ENCODE measurements at regions not wholly inside any gene's neighbourhood (a gene's known extent, or its start where the extent isn't known, plus 50 kb on each side); places are given as distances from the start of the nearest gene placed in this dataset.

DNA sequence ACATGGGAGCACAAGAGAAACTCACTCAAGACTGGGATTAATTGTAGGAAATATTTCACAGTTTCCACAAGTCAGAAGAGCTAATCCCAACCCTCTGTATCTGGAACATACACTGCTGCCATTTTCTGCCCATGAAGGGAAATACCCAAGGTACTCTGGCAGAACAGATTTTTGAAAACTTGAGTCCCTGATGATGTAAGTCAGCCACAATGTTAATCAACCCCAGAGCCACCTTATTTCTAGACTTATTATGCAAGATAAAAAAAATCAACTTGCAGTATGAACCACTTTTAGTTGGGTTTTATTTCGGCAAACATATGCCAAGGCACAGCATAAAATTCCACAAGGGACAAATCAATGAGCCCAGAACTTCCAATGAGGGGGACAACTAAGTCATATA is 141.5 kb downstream of the LY86 start:
- no peak overlapping the region for H2AFZ ChIP-seq (ENCODE audit: low read depth, low read length)
- DNase-seq (ENCODE audit: low read depth, low spot score), result no peak
- POLR2A ChIA-PET, result no interaction called here

More for the DNA sequence above, 141.5 kb downstream of the LY86 start:
- H3K27me3 ChIP-seq (ENCODE audit: control insufficient read depth in 2 of 2, insufficient read depth in 2 of 2, low read length in 2 of 2), result peaks cover 0 to 2% of the 10 kb centered on the region in 2 experiments
- H3K4me2 ChIP-seq (ENCODE audit: insufficient read depth, low read length), result no peak overlapping the region
- H3K79me2 ChIP-seq (ENCODE audit: control insufficient read depth, insufficient read depth, low read length), result no peaks in the 10 kb centered on the region
- H3K9me3 ChIP-seq (replicated peaks; ENCODE audit: control insufficient read depth, insufficient read depth, low read length), result no peaks in the 10 kb centered on the region
- H3K9ac ChIP-seq (replicated peaks; ENCODE audit: extremely low read depth, insufficient read depth, low read length), result no peak overlapping the region
- H3K36me3 ChIP-seq (ENCODE audit: control insufficient read depth in 2 of 2, extremely low read depth in 1 of 2, insufficient read depth in 2 of 2, low read length in 2 of 2), result no peaks in the 10 kb centered on the region
- no peaks in the 10 kb centered on the region for H4K20me1 ChIP-seq (replicated peaks; ENCODE audit: control insufficient read depth, extremely low read depth, insufficient read depth, low read length)
- BruUV-seq (replicated peaks), result no TSS peak
- peaks cover 4% of the 10 kb centered on the region for H3K4me1 ChIP-seq (ENCODE audit: control insufficient read depth, extremely low read depth, insufficient read depth, low read length)
- intact Hi-C loops (cut with micrococcal nuclease) (no loop called here), dilution Hi-C loops (cut with MboI; ENCODE audit: extremely low pct_ligation_motif_present, low sequenced_read_pairs) (no loop called here)
- no peak overlapping the region for H3K4me3 ChIP-seq (replicated peaks in 1 of 3; ENCODE audit: insufficient read depth in 1 of 3, low read depth in 1 of 3, low read length in 3 of 3)
- CTCF ChIA-PET, result interaction anchor here (0.7 to 2.2 kb wide), 3 partner anchors 9 to 33 kb away, joined by 3 to 11 read pairs (median 3); no protein-coding TSS in a partner anchor
- TF ChIP-seq EZH2 (IDR thresholded peaks at IDR 0.05; ENCODE audit: borderline replicate concordance, low read depth, low read length, severe bottlenecking) (no peak), POLR2A (IDR thresholded peaks at IDR 0.05; ENCODE audit: low read depth, low read length) (no peak), GATA2 (IDR thresholded peaks at IDR 0.05; ENCODE audit: insufficient read depth, insufficient read length, low read depth, low read length) (no peak), JUN (IDR thresholded peaks at IDR 0.05; ENCODE audit: borderline replicate concordance, insufficient read depth, insufficient read length, low read depth) (no peak), POLR2AphosphoS5 (IDR thresholded peaks at IDR 0.05; ENCODE audit: insufficient read depth, low read depth, low read length) (no peak), FOS (IDR thresholded peaks at IDR 0.05; ENCODE audit: borderline replicate concordance, insufficient read depth, low read length) (no peak), MYC (IDR thresholded peaks at IDR 0.05; ENCODE audit: low read depth, low read length) (no peak)
- TF ChIP-seq, protein P1, sequence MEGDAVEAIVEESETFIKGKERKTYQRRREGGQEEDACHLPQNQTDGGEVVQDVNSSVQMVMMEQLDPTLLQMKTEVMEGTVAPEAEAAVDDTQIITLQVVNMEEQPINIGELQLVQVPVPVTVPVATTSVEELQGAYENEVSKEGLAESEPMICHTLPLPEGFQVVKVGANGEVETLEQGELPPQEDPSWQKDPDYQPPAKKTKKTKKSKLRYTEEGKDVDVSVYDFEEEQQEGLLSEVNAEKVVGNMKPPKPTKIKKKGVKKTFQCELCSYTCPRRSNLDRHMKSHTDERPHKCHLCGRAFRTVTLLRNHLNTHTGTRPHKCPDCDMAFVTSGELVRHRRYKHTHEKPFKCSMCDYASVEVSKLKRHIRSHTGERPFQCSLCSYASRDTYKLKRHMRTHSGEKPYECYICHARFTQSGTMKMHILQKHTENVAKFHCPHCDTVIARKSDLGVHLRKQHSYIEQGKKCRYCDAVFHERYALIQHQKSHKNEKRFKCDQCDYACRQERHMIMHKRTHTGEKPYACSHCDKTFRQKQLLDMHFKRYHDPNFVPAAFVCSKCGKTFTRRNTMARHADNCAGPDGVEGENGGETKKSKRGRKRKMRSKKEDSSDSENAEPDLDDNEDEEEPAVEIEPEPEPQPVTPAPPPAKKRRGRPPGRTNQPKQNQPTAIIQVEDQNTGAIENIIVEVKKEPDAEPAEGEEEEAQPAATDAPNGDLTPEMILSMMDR (IDR thresholded peaks at IDR 0.05; ENCODE audit: extremely low read depth in 1 of 2, insufficient read depth in 1 of 2, low read depth in 1 of 2, low read length in 2 of 2), result no peak
- TF ChIP-seq, protein P2, sequence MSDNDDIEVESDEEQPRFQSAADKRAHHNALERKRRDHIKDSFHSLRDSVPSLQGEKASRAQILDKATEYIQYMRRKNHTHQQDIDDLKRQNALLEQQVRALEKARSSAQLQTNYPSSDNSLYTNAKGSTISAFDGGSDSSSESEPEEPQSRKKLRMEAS (IDR thresholded peaks at IDR 0.05; ENCODE audit: insufficient read depth, insufficient read length), result no peak
- H3K9me1 ChIP-seq (replicated peaks; ENCODE audit: control insufficient read depth, extremely low read depth, insufficient read depth, low read length), result no peaks in the 10 kb centered on the region
- no peak for FAIRE-seq
- H3K27ac ChIP-seq (ENCODE audit: insufficient read depth, low read depth, low read length), result no peak overlapping the region
